ENCODE measurements at regions not wholly inside any gene's neighbourhood (a gene's known extent, or its start where the extent isn't known, plus 50 kb on each side); places are given as distances from the start of the nearest gene placed in this dataset.

- TF ChIP-seq POLR2A (IDR thresholded peaks at IDR 0.05; ENCODE audit: extremely low read depth, insufficient read length) (no peak), CTCF (IDR thresholded peaks at IDR 0.05; ENCODE audit: low read depth, low read length) (no peak), MYC (IDR thresholded peaks at IDR 0.05; ENCODE audit: low read depth, low read length) (no peak)
These were observed 218.7 kb downstream of the POSTN start for GRCh38 chr13:37379841-37380240.

All from NB4 (cell line).